ENCODE measurements at regions not wholly inside any gene's neighbourhood (a gene's known extent, or its start where the extent isn't known, plus 50 kb on each side); places are given as distances from the start of the nearest gene placed in this dataset.
"Not testable (repeated sequence)": the region's sequence is repeated elsewhere in the genome, so short reads cannot be mapped to it uniquely, and the experiment has no call there.

DNA sequence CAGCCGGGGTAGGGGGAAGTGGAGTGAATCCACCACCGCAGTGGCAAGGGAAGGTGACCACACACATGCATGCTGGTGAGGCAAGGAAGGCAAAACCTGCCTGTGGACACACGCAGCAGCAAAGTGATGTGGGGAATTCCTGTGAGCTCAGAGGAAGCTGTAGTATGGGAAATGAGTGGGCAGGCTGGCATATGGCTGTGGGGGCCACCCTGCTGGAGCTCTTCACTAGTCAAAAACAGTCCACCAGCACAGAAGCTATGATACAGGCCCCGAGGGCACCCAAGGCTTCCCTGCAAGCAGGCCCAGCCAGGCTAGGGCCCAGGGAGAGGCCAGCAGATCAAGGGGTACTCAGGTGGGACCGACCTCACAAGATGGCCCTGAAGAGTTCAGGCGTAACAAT, 239.1 kb downstream of the CHM start:
- DNase-seq (ENCODE audit: low read depth), result no peak
- H3K4me3 ChIP-seq (ENCODE audit: low read depth, low read length), result no peak overlapping the region
- TF ChIP-seq, protein P1, sequence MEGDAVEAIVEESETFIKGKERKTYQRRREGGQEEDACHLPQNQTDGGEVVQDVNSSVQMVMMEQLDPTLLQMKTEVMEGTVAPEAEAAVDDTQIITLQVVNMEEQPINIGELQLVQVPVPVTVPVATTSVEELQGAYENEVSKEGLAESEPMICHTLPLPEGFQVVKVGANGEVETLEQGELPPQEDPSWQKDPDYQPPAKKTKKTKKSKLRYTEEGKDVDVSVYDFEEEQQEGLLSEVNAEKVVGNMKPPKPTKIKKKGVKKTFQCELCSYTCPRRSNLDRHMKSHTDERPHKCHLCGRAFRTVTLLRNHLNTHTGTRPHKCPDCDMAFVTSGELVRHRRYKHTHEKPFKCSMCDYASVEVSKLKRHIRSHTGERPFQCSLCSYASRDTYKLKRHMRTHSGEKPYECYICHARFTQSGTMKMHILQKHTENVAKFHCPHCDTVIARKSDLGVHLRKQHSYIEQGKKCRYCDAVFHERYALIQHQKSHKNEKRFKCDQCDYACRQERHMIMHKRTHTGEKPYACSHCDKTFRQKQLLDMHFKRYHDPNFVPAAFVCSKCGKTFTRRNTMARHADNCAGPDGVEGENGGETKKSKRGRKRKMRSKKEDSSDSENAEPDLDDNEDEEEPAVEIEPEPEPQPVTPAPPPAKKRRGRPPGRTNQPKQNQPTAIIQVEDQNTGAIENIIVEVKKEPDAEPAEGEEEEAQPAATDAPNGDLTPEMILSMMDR (IDR thresholded peaks at IDR 0.05; ENCODE audit: control insufficient read depth, extremely low read depth, insufficient read depth), result no peak

DNA sequence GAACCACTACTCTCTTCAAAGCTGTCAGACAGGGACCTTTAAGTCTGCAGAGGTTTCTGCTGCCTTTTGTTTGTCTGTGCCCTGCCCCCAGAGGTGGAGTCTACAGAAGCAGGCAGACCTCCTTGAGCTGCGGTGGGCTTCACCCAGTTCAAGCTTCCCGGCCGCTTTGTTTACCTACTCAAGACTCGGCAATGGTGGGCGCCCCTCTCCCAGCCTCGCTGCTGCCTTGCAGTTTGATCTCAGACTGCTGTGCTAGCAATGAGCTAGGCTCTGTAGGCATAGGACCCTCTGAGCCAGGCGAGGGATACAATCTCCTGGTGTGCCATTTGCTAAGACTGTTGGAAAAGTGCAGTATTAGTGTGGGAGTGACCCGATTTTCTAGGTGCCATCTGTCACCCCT, 275.0 kb downstream of the CHM start:
- H3K4me3 ChIP-seq (ENCODE audit: low read depth, low read length); DNase-seq (ENCODE audit: low read depth): not testable (repeated sequence)

DNA sequence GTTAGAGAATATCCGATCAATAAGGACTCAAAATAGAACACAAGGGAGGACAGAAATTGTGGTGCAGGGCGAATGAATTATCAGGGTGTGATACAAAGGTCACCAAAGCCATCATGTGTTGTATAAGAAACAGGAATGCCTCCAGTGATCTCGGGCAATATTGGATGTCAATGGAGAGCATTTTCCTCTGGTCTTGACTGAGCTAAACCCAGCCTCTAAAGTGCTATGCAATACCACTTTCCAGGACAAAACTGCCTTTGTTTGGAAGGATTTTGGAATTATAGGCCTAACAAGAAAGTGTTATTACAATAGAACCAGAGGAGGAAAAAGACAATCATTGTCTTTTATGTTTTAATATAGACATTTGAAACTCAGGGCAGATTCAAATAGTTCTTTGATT, 281.7 kb downstream of the CHM start:
- TF ChIP-seq, protein P1 (IDR thresholded peaks at IDR 0.05; ENCODE audit: control insufficient read depth, extremely low read depth, insufficient read depth), result no peak
- H3K4me3 ChIP-seq (ENCODE audit: low read depth, low read length), result no peak overlapping the region
- no peak for DNase-seq (ENCODE audit: low read depth)

DNA sequence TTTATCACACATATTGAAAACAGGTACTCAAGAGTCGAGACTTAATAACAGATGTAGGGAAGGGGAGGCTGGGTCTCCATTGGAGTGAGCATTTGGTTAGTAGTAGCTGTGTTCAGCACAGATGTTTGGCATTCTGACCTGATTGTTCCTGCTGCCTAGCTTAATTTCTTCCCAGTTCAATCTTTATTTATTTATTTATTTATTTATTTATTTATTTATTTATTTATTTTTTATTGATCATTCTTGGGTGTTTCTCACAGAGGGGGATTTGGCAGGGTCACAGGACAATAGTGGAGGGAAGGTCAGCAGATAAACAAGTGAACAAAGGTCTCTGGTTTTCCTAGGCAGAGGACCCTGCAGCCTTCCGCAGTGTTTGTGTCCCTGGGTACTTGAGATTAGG, 324.3 kb downstream of the CHM start:
- DNase-seq (ENCODE audit: low read depth), result not testable (repeated sequence)

DNA sequence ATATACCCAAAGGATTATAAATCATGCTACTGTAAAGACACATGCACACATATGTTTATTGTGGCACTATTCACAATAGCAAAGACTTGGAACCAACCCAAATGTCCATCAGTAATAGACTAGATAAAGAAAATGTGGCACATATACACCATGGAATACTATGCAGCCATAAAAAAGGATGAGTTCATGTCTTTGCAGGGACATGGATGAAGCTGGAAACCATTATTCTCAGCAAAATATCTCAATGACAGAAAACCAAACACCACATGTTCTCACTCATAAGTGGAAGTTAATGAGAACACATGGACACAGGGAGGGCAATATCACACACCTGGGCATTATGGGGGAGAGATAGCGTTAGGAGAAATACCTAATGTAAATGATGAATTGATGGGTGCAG, 323.8 kb upstream of the POF1B start:
- not testable (repeated sequence) for H3K4me3 ChIP-seq (ENCODE audit: low read depth, low read length); DNase-seq (ENCODE audit: low read depth)

More for the DNA sequence above, 324.3 kb downstream of the CHM start:
- not testable (repeated sequence) for H3K4me3 ChIP-seq (ENCODE audit: low read depth, low read length)

DNA sequence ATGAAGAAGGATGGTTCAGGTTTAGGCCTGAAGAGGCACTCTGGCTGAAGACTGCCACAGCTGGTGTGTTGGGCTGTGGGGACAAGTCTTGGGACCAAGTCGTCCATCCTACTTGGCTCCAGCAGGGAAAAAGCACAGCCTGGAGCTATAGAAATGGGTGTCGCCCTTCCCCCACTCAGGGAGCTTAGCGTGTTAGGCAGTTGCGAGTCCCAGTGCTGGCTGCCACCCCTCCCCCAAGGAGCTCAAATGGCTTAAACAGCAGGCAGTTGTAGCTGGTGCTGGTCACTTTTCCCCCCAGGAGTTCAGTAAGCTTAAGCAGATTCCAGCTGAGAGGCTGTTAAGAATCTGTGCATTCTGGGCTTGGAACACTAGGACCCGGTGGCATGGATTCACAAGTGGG, 319.5 kb upstream of the POF1B start:
- TF ChIP-seq, protein P1 (IDR thresholded peaks at IDR 0.05; ENCODE audit: control insufficient read depth, extremely low read depth, insufficient read depth), result no peak
- H3K4me3 ChIP-seq (ENCODE audit: low read depth, low read length), result no peak overlapping the region
- no peak for DNase-seq (ENCODE audit: low read depth)

DNA sequence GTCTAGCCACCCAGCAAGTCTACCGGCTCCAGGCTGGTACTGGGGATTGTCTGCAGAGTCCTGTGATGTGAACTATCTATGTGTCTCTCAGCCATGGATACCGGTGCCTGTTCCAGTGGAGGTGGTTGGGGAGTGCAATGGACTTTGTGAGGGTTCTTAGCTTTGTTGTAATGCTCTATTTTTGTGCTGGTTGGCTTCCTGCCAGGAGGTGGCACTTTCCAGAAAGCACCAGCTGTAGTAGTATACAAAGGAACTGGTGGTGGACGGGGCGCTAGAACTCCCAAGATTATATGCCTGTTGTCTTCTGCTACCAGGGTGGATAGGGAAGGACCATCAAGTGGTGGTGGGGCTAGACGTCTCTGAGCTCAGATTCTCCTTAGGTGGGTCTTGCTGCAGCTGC, 306.4 kb upstream of the POF1B start:
- DNase-seq (ENCODE audit: low read depth), result no peak
- TF ChIP-seq, protein P1 (IDR thresholded peaks at IDR 0.05; ENCODE audit: control insufficient read depth, extremely low read depth, insufficient read depth), result no peak
- H3K4me3 ChIP-seq (ENCODE audit: low read depth, low read length), result no peak overlapping the region

DNA sequence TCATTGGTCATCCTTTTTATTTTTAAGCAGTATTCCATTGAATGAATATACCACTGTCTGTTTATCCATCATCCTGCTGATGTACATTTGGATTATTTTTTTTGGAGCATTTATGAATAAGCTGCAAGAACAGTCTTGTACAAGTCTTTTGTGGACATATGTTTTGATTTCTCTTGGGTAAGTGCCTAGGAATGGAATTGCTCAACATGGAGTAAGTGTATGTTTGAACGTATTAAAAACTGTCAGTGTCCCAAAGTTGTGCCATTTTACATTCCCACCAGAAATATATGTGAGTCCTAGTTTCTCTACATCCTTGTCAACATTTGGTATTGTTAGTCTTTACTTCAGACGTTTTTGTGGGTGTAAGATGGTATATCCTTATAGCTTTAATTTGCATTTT, 287.0 kb upstream of the POF1B start:
- TF ChIP-seq, protein P1 (IDR thresholded peaks at IDR 0.05; ENCODE audit: control insufficient read depth, extremely low read depth, insufficient read depth), result no peak
- H3K4me3 ChIP-seq (ENCODE audit: low read depth, low read length), result no peak overlapping the region
- no peak for DNase-seq (ENCODE audit: low read depth)

DNA sequence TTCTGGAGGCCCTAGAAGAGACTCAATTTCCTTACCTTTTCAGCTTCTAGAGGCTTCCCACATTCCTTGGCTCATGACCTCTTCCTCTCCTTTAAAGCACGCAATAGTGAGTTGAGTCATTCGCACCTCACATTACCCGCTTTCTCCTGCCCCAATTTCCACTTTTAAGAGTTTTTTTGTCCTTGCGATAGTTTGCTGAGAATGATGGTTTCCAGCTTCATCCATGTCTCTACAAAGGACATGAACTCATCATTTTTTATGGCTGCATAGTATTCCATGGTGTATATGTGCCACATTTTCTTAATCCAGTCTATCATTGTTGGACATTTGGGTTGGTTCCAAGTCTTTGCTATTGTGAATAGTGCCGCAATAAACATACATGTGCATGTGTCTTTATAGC, 284.5 kb upstream of the POF1B start:
- not testable (repeated sequence) for DNase-seq (ENCODE audit: low read depth); H3K4me3 ChIP-seq (ENCODE audit: low read depth, low read length)

All from LNCaP clone FGC (cell line).